AG09309 (cell line): ENCODE measurements at regions not wholly inside any gene's neighbourhood (a gene's known extent, or its start where the extent isn't known, plus 50 kb on each side); places are given as distances from the start of the nearest gene placed in this dataset.

Experiments
- DNase-seq: peaks from one replicate; pipeline ENCODE4 v3.0.0-alpha.2; 2010; ENCODE audit warnings: low read depth
- H3K4me3 ChIP-seq: 2 replicates; pipeline ENCODE4 v1.5.1; 2011; ENCODE audit warnings: mild to moderate bottlenecking, low read depth, low read length, moderate library complexity; ENCODE audit not compliant: control insufficient read depth
- CTCF ChIP-seq: IDR thresholded peaks from 2 replicates; pipeline ENCODE4 v1.5.1; 2011; ENCODE audit warnings: mild to moderate bottlenecking, low read depth, low read length, inconsistent platforms; ENCODE audit not compliant: insufficient read depth, control insufficient read depth; ENCODE audit errors: missing control alignments

DNA sequence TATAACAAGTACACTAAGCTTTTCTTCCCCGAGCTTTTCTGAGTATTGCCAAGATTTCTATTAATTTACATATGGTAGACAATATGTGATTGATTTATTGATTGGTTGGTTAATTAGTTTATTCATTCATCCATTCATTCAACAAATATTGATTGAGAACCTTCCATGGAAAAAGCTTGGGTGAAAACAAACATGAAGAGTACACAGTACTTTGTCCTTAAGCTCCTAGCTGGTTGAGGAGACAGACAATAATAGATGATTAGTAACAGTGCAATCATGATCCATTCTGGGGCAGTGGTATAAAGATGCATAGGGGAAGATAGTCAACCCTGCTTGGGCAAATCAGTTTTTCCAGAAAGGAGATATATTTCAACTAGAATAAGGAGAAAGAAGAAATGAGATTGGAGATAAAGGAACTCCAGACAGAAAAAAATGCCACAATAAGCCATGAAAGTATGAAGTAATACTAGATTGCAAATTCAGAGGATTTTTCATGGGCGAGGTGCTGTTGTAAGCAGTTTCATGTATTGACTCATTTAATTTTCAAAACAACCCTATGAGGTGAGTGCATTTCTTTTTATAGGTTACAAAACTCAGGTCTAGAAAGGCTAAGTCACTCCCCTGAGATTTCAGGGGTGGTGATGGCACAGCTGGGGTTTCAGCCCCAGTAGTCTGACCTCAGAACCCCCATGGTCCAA lies 129.5 kb downstream of the RND3 start:
- DNase-seq = no peak
- H3K4me3 ChIP-seq = no peak overlapping the region
- no peak for TF ChIP-seq CTCF

GRCh38 chr2:150355440-150355839 lies 132.0 kb downstream of the RND3 start:
- TF ChIP-seq CTCF = no peak
- no peak for DNase-seq
- H3K4me3 ChIP-seq = no peak overlapping the region

- TF ChIP-seq CTCF = no peak
- no peak for DNase-seq
These were observed 134.1 kb downstream of the RND3 start for GRCh38 chr2:150353376-150353775.

GRCh38 chr2:150351922-150352321 lies 135.5 kb downstream of the RND3 start:
- DNase-seq = no peak
- H3K4me3 ChIP-seq = no peak overlapping the region
- no peak for TF ChIP-seq CTCF

More at GRCh38 chr2:150353376-150353775, 134.1 kb downstream of the RND3 start:
- no peak overlapping the region for H3K4me3 ChIP-seq

- DNase-seq = no peak
- H3K4me3 ChIP-seq = no peak overlapping the region
- no peak for TF ChIP-seq CTCF
These were observed 137.0 kb downstream of the RND3 start for GRCh38 chr2:150350500-150350899.

DNA sequence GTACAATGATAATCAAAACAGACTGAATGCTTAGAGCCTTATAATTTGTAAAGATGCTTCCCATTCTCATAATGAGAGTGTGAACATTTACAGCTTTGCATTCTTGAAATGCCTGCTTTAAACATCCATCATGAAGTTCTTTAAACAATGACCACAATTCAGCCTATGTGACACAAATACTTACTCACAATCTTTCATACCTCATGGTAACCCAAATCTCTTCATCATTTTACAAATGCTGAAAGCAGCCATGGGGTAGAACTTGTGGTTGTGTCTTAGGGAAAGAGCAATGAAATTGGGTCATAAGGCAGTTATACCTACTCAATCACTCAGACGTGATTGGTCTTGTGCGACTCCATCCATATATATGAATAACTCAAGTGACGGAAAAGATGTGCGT lies 140.7 kb downstream of the RND3 start:
- no peak for TF ChIP-seq CTCF
- no peak for DNase-seq
- H3K4me3 ChIP-seq = no peak overlapping the region
